B cell (primary cell): ENCODE measurements at regions not wholly inside any gene's neighbourhood (a gene's known extent, or its start where the extent isn't known, plus 50 kb on each side); places are given as distances from the start of the nearest gene placed in this dataset.

Experiments used
- EZH2 ChIP-seq: IDR thresholded peaks from 2 replicates; pipeline ENCODE4 v1.6.1; 2012; ENCODE audit warnings: borderline replicate concordance, low read depth, mild to moderate bottlenecking, moderate library complexity, low read length; ENCODE audit not compliant: insufficient read depth, poor library complexity, severe bottlenecking
- TF ChIP-seq, protein P1 (sequence below): fragments of 200-600 bp; IDR thresholded peaks from one replicate; pipeline ENCODE4 v1.8.0; 2022; ENCODE audit warnings: antibody characterized with exemption, mild to moderate bottlenecking

- TF ChIP-seq, protein P1, sequence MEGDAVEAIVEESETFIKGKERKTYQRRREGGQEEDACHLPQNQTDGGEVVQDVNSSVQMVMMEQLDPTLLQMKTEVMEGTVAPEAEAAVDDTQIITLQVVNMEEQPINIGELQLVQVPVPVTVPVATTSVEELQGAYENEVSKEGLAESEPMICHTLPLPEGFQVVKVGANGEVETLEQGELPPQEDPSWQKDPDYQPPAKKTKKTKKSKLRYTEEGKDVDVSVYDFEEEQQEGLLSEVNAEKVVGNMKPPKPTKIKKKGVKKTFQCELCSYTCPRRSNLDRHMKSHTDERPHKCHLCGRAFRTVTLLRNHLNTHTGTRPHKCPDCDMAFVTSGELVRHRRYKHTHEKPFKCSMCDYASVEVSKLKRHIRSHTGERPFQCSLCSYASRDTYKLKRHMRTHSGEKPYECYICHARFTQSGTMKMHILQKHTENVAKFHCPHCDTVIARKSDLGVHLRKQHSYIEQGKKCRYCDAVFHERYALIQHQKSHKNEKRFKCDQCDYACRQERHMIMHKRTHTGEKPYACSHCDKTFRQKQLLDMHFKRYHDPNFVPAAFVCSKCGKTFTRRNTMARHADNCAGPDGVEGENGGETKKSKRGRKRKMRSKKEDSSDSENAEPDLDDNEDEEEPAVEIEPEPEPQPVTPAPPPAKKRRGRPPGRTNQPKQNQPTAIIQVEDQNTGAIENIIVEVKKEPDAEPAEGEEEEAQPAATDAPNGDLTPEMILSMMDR: no peak
- TF ChIP-seq EZH2: no peak
These were observed 155.1 kb upstream of the NEBL start for GRCh38 chr10:21052072-21052708.
